ENCODE measurements at regions not wholly inside any gene's neighbourhood (a gene's known extent, or its start where the extent isn't known, plus 50 kb on each side); places are given as distances from the start of the nearest gene placed in this dataset.

DNA sequence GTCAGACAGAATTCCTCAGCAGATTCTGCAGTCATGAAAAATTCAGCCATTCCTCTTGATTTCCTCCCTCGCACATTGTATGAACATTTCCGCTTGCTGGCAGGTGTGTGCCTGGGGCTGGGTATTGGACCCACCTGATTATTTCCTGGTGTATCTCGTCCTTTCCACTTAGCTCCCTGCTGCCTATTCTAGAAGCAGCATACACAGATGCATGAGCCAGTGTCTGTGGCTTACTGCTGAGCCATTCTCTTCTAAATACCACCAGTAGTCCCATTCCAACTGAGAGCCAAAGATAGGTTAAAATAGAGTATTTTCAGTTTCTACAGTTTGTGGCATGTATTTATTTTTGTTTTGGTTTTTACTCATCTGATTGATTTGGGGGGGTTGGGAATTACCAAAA is 270.1 kb upstream of the AKR1E2 start (continued):
- TF ChIP-seq ZNF12 (CRISPR knock-in tag; IDR thresholded peaks at IDR 0.05) (no peak), MCM5 (IDR thresholded peaks at IDR 0.05; ENCODE audit: low read depth) (no peak), BRCA1 (IDR thresholded peaks at IDR 0.05) (no peak), BRCA1 (CRISPR knock-in tag; IDR thresholded peaks at IDR 0.05) (no peak), ERF (CRISPR knock-in tag; IDR thresholded peaks at IDR 0.05) (no peak)
- TF ChIP-seq, protein P1, sequence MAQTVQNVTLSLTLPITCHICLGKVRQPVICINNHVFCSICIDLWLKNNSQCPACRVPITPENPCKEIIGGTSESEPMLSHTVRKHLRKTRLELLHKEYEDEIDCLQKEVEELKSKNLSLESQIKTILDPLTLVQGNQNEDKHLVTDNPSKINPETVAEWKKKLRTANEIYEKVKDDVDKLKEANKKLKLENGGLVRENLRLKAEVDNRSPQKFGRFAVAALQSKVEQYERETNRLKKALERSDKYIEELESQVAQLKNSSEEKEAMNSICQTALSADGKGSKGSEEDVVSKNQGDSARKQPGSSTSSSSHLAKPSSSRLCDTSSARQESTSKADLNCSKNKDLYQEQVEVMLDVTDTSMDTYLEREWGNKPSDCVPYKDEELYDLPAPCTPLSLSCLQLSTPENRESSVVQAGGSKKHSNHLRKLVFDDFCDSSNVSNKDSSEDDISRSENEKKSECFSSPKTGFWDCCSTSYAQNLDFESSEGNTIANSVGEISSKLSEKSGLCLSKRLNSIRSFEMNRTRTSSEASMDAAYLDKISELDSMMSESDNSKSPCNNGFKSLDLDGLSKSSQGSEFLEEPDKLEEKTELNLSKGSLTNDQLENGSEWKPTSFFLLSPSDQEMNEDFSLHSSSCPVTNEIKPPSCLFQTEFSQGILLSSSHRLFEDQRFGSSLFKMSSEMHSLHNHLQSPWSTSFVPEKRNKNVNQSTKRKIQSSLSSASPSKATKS (CRISPR knock-in tag; IDR thresholded peaks at IDR 0.05): no peak

GRCh38 chr10:4549139-4549653 is 276.8 kb upstream of the AKR1E2 start:
- Histone ChIP-seq H3K27me3 (ENCODE audit: control insufficient read depth in 2 of 2, insufficient read depth in 2 of 2, low read length in 2 of 2) (peaks cover 0 to 6% of the 10 kb centered on the region in 2 experiments; a peak in 2 of 5 replicates), H4K20me1 (replicated peaks; ENCODE audit: control insufficient read depth, insufficient read depth, low read length) (no peaks in the 10 kb centered on the region), H3K36me3 (ENCODE audit: control insufficient read depth, insufficient read depth, low read length) (no peaks in the 10 kb centered on the region), H3K9me3 (replicated peaks; ENCODE audit: control insufficient read depth, insufficient read depth, low read depth, low read length) (no peaks in the 10 kb centered on the region), H3K9me1 (ENCODE audit: control insufficient read depth, insufficient read depth, low read length) (no peaks in the 10 kb centered on the region), H3K4me1 (replicated peaks in 1 of 2; ENCODE audit: control insufficient read depth in 2 of 2, insufficient read depth in 2 of 2, low read length in 2 of 2) (no peaks in the 10 kb centered on the region; a peak in 1 of 5 replicates), H3K79me2 (ENCODE audit: control insufficient read depth, insufficient read depth, low read length) (no peaks in the 10 kb centered on the region), H3K9ac (ENCODE audit: insufficient read depth in 1 of 2, low read depth in 2 of 2, low read length in 2 of 2) (no peak overlapping the region), H3K27ac (ENCODE audit: extremely low read depth, low read depth, low read length) (no peak overlapping the region), H2AFZ (ENCODE audit: low read depth, low read length) (peak overlapping the region; percentile 34; the same call in 1 of the 2 replicates), H3K4me2 (ENCODE audit: insufficient read depth, low read length) (no peak overlapping the region; the same call in 1 of the 2 replicates), H3K4me3 (no peak overlapping the region)
- TF ChIP-seq YY1 (IDR thresholded peaks at IDR 0.05; ENCODE audit: borderline replicate concordance in 1 of 3, control insufficient read depth in 1 of 3, extremely low read depth in 1 of 3, insufficient read depth in 3 of 3, insufficient read length in 1 of 3, insufficient replicate concordance in 2 of 3, low read depth in 1 of 3, low read length in 2 of 3) (peak in 1 of 3 experiments; percentile 42), ZSCAN32 (CRISPR knock-in tag; IDR thresholded peaks at IDR 0.05) (no peak), CBX2 (IDR thresholded peaks at IDR 0.05; ENCODE audit: insufficient read depth, low read length, poor library complexity, severe bottlenecking) (no peak), RFX1 (IDR thresholded peaks at IDR 0.05) (peak; percentile 55; the same call in 1 of the 2 replicates), PBX2 (CRISPR knock-in tag; IDR thresholded peaks at IDR 0.05; ENCODE audit: low read depth) (no peak), PBX2 (tag; conservative IDR thresholded peaks at IDR 0.05; ENCODE audit: low read depth) (peak; percentile 34; the same call in 1 of the 2 replicates), TFAM (CRISPR knock-in tag; conservative IDR thresholded peaks at IDR 0.05) (no peak)
- TF ChIP-seq, protein P2, sequence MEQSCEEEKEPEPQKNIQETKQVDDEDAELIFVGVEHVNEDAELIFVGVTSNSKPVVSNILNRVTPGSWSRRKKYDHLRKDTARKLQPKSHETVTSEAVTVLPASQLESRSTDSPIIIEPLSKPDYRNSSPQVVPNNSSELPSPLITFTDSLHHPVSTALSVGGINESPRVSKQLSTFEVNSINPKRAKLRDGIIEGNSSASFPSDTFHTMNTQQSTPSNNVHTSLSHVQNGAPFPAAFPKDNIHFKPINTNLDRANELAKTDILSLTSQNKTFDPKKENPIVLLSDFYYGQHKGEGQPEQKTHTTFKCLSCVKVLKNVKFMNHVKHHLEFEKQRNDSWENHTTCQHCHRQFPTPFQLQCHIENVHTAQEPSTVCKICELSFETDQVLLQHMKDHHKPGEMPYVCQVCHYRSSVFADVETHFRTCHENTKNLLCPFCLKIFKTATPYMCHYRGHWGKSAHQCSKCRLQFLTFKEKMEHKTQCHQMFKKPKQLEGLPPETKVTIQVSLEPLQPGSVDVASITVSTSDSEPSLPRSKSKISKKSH (CRISPR knock-in tag; IDR thresholded peaks at IDR 0.05): no peak
- WGBS (ENCODE audit: insufficient coverage, low coverage, missing lambda C conversion rate): no CpG with 5 or more reads among the region's 2 CpGs
- intact Hi-C loops (cut with micrococcal nuclease) (no loop called here), in situ Hi-C loops (cut with MboI) (no loop called here)
- ChIA-PET POLR2A (interaction anchor here (0.6 to 0.7 kb wide), 2 partner anchors 816 to 1351 kb away, joined by 3 to 5 read pairs; partner anchors contain the start of gene UCN3), CTCF (ENCODE audit: low intra/inter-chr PET ratio) (no interaction called here)
- DNase-seq (ENCODE audit: extremely low read depth in 1 of 4, low spot score in 3 of 4): peak in 2 of 4 experiments; percentile 5 to 12
- FAIRE-seq: no peak
- peak; percentile 90 for ATAC-seq
- no TSS peak for BruUV-seq (replicated peaks)

Data from K562 (cell line).